Right lobe of liver (tissue), 6 donors: ENCODE measurements at regions not wholly inside any gene's neighbourhood (a gene's known extent, or its start where the extent isn't known, plus 50 kb on each side); places are given as distances from the start of the nearest gene placed in this dataset.

Experiments used
- ATAC-seq, 4 donors: fragments of 200-7000 bp; cut with Tn5 transposase; one replicate each; pipeline ENCODE4 v1.9.1; 2020; ENCODE audit warnings: mild to moderate bottlenecking in 4 of 4, moderate library complexity in 4 of 4
- DNase-seq, 3 donors: peaks; one replicate each; pipeline ENCODE4 v3.0.0-alpha.2; 2020
- H3K27ac ChIP-seq, 3 donors: fragments of 200-600 bp; one replicate each; pipeline ENCODE4 v1.8.0; 2022
- H3K27me3 ChIP-seq, 2 donors: fragments of 200-600 bp; one replicate each; pipeline ENCODE4 v1.8.0; 2022
- H3K36me3 ChIP-seq, 4 donors: fragments of 200-600 bp; sonication (generic) in 1 of 4; one replicate each; pipeline versions ENCODE4 v1.5.1 to v1.8.0; 2017 to 2022; ENCODE audit warnings: control low read depth in 1 of 4
- H3K4me1 ChIP-seq, 4 donors: fragments of 200-600 bp; sonication (generic) in 1 of 4; one replicate each; pipeline versions ENCODE4 v1.5.1 to v1.8.0; 2017 to 2022; ENCODE audit warnings: control low read depth in 1 of 4
- H3K4me3 ChIP-seq, 3 donors: fragments of 200-600 bp; one replicate each; pipeline ENCODE4 v1.8.0; 2022
- H3K9me3 ChIP-seq, 4 donors: fragments of 200-600 bp; sonication (generic) in 1 of 4; one replicate each; pipeline versions ENCODE4 v1.5.1 to v1.8.0; 2017 to 2022; ENCODE audit warnings: control low read depth in 1 of 4
- CTCF ChIP-seq, 4 donors: fragments of 200-600 bp in 3 of 4; fragments of 450-650 bp in 1 of 4; IDR thresholded peaks; one replicate each; pipeline versions ENCODE4 v1.5.1 to v1.8.0; 2016 to 2022; ENCODE audit warnings: antibody characterized with exemption in 4 of 4, mild to moderate bottlenecking in 2 of 4
- POLR2A ChIP-seq: fragments of 450-650 bp; IDR thresholded peaks from one replicate; pipeline ENCODE4 v1.6.1; 2017; ENCODE audit warnings: antibody characterized with exemption, mild to moderate bottlenecking
- WGBS: methylation state at CpG from one replicate; pipeline ENCODE4 v1.1.6; 2018; ENCODE audit warnings: low coverage, low lambda C conversion rate; ENCODE audit not compliant: insufficient coverage; ENCODE audit errors: missing lambda C conversion rate; 5-methylcytosine and 5-hydroxymethylcytosine counted together
- intact Hi-C, 2 donors: fragments of 100-400 bp; cut with DNase I; formaldehyde crosslinking; loops; one replicate each; pipeline versions ENCODE4 v1.11.2 to v1.14.1; 2022
- donor health status: DM: no; HTN: yes; CAD: no.
- donor health status: DM: no; HTN: no; CAD: no.
- donor health status: DM: no; HTN: no; CAD: no.
- donor health status: DM: no; HTN: yes; CAD: no.
- donor health status: DM: no; HTN: yes; CAD: no.

- Histone ChIP-seq H3K9me3 (no peaks in the 10 kb centered on the region), H3K4me3 (no peak overlapping the region), H3K4me1 (no peaks in the 10 kb centered on the region), H3K27me3 (no peaks in the 10 kb centered on the region), H3K36me3 (no peaks in the 10 kb centered on the region), H3K27ac (no peak overlapping the region)
- no peak for TF ChIP-seq POLR2A
- no peak for TF ChIP-seq CTCF (IDR thresholded peaks at IDR 0.05)
- DNase-seq = no peak
- intact Hi-C loops = no loop called here
- 13% methylated on average over 2 of the region's 2 CpGs for WGBS
- ATAC-seq = peak in 2 of 4 donors; percentile 18 to 46
Measured at GRCh38 chr14:97706819-97707218, 909.6 kb downstream of the VRK1 start.

DNA sequence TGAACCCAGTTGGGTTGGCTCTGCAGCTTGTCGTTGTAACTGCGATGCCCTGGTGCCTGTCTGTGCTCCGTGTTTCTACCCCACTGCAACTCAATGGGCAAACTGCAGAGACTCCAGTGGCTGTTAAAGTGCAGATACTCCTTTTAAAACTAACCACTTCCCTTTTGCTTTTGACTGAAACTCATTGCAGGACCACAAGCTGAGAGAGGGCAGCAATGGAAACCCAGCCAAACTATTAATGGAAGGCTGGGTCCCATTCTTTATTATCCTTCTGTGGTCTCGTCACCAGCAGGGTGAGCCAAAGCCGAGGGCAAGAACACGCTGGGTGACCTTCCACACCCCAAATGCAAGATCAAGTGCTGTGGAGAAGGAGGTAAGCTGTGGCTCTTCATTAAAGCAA lies 910.4 kb downstream of the VRK1 start:
- TF ChIP-seq POLR2A = no peak
- TF ChIP-seq CTCF (IDR thresholded peaks at IDR 0.05) = no peak
- no peaks in the 10 kb centered on the region for H3K9me3 ChIP-seq
- no peak overlapping the region for H3K4me3 ChIP-seq
- no peaks in the 10 kb centered on the region for H3K36me3 ChIP-seq
- H3K27me3 ChIP-seq = no peaks in the 10 kb centered on the region
- DNase-seq (no peak), ATAC-seq (no peak)
- H3K27ac ChIP-seq = no peak overlapping the region
- intact Hi-C loops = no loop called here
- no peaks in the 10 kb centered on the region for H3K4me1 ChIP-seq
- 25% methylated on average over 6 of the region's 6 CpGs for WGBS

DNA sequence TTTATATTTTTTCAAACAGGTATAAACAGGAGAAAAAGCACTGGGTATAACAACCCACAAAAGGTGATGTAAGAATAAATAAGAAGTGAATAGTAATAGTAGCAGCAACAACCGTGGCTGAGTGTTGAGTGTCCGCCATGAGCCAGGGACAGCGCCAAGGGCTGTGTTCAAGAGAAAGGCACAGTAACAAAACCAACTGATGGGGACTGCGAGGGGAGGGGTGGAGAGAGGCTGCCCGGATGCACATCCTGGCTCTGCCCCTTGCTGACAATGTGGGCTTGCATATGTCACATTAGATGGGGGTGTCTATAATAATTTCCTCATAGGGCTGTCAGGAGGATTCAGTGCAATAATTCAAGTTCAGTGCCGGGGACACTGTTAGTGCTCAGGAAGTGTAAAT lies 912.4 kb downstream of the VRK1 start:
- intact Hi-C loops = no loop called here
- ATAC-seq = peak in 1 of 4 donors; percentile 28
- Histone ChIP-seq H3K27ac (no peak overlapping the region), H3K4me3 (no peak overlapping the region), H3K4me1 (no peaks in the 10 kb centered on the region), H3K36me3 (no peaks in the 10 kb centered on the region), H3K9me3 (no peaks in the 10 kb centered on the region), H3K27me3 (no peaks in the 10 kb centered on the region)
- DNase-seq = no peak
- 51% methylated on average over 6 of the region's 6 CpGs for WGBS
- TF ChIP-seq POLR2A (no peak), CTCF (IDR thresholded peaks at IDR 0.05) (no peak)

DNA sequence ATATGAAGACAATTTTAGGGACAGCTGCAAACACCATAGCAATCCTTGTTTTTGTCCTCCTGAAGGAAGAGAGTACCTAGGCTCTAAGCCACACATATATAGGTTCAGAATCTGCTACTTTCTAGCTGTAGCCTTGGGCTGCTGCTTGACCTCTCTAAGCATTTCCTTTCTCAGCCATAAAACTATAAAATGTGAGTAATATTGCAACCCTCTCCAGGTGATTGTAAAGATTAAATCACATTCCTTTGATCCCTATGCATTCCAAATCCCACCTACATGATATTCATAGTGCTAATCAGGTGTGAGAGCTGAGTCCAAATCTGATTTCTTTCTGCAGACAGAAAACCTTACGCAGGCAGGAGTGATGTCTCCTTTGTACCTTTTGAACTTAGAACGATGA lies 913.5 kb downstream of the VRK1 start:
- TF ChIP-seq CTCF (IDR thresholded peaks at IDR 0.05) = no peak
- TF ChIP-seq POLR2A = no peak
- no peaks in the 10 kb centered on the region for H3K4me1 ChIP-seq
- WGBS = 68% methylated on average over 2 of the region's 2 CpGs
- DNase-seq (no peak), ATAC-seq (no peak)
- H3K27ac ChIP-seq = no peak overlapping the region
- H3K36me3 ChIP-seq = no peaks in the 10 kb centered on the region
- H3K9me3 ChIP-seq = no peaks in the 10 kb centered on the region
- intact Hi-C loops = no loop called here
- no peaks in the 10 kb centered on the region for H3K27me3 ChIP-seq
- no peak overlapping the region for H3K4me3 ChIP-seq

DNA sequence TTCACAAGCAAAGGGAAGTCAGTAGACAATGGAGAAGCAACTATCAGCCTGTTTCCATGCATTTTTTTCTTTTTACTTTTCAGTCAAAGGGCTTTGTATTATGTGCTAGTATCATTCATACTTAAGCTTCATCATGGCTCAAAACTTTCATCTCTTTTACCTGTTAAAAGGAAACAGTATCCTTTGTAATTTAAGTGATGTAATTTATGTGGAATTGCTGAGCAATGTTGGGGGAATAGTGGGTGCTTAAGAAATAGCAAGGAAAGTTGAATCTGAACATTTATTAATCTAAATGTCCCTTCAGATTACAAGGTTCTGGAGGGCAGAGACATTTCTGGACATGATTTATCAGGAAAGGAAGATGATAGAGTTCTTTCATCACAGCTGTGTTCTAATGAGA lies 915.3 kb downstream of the VRK1 start:
- no peaks in the 10 kb centered on the region for H3K36me3 ChIP-seq
- H3K9me3 ChIP-seq = no peaks in the 10 kb centered on the region
- H3K4me3 ChIP-seq = no peak overlapping the region
- no peak overlapping the region for H3K27ac ChIP-seq
- H3K4me1 ChIP-seq = no peaks in the 10 kb centered on the region
- TF ChIP-seq POLR2A (no peak), CTCF (IDR thresholded peaks at IDR 0.05) (no peak)
- no peaks in the 10 kb centered on the region for H3K27me3 ChIP-seq
- no peak for DNase-seq
- ATAC-seq = no peak
- intact Hi-C loops = no loop called here
